Progenitor cell of endocrine pancreas (in vitro differentiated cells): ENCODE measurements at regions not wholly inside any gene's neighbourhood (a gene's known extent, or its start where the extent isn't known, plus 50 kb on each side); places are given as distances from the start of the nearest gene placed in this dataset.

ENCODE experiments used
- DNase-seq: peaks from one replicate; pipeline ENCODE4 v3.0.0; 2021; ENCODE audit warnings: low spot score; ENCODE audit not compliant: unreplicated experiment
- H3K27ac Mint-ChIP-seq: 2 replicates; pipeline ENCODE4 v1.8.0; 2021; ENCODE audit warnings: mild to moderate bottlenecking, moderate library complexity, mixed read lengths
- H3K27me3 Mint-ChIP-seq: 2 replicates; pipeline ENCODE4 v1.8.0; 2021; ENCODE audit warnings: mixed read lengths
- H3K36me3 Mint-ChIP-seq: 2 replicates; pipeline ENCODE4 v1.8.0; 2022; ENCODE audit warnings: mixed read lengths; ENCODE audit not compliant: insufficient read depth
- H3K4me1 Mint-ChIP-seq: 2 replicates; pipeline ENCODE4 v1.8.0; 2021; ENCODE audit warnings: low read depth, mixed read lengths
- H3K4me3 Mint-ChIP-seq: 2 replicates; pipeline ENCODE4 v1.8.0; 2021; ENCODE audit warnings: low read depth, mild to moderate bottlenecking, moderate library complexity, mixed read lengths
- H3K9me3 Mint-ChIP-seq: 2 replicates; pipeline ENCODE4 v1.8.0; 2021; ENCODE audit warnings: low read depth, mixed read lengths
- TF ChIP-seq, protein P1 (sequence below): fragments of 200-600 bp; sonication (generic); IDR thresholded peaks from one replicate; pipeline ENCODE4 v1.5.0; 2021; ENCODE audit warnings: antibody characterized with exemption, mild to moderate bottlenecking; ENCODE audit not compliant: unreplicated experiment

DNA sequence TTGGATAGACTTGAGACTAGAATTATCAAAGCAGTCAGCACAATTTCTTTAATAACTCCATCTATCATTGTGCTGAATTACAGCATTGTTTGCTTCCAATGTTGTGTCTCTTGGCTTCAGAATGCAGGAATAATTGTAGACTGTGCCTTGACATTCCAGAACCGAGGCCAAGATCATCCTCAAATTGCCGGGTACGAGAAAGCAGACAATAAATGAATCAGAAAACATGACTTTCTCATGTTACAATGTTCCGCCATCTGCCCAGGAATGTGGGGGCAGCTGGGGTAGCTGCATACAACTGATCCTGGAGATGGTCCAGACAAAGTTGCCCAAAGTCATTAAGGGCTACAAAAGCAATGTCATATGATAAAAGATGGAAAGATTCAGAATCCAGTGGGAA, 206.2 kb upstream of the SGCD start:
- Mint-ChIP-seq H3K27me3 (no peaks in the 10 kb centered on the region), H3K27ac (no peak overlapping the region), H3K4me3 (no peak overlapping the region), H3K36me3 (no peaks in the 10 kb centered on the region), H3K9me3 (no peaks in the 10 kb centered on the region), H3K4me1 (no peaks in the 10 kb centered on the region)
- TF ChIP-seq, protein P1, sequence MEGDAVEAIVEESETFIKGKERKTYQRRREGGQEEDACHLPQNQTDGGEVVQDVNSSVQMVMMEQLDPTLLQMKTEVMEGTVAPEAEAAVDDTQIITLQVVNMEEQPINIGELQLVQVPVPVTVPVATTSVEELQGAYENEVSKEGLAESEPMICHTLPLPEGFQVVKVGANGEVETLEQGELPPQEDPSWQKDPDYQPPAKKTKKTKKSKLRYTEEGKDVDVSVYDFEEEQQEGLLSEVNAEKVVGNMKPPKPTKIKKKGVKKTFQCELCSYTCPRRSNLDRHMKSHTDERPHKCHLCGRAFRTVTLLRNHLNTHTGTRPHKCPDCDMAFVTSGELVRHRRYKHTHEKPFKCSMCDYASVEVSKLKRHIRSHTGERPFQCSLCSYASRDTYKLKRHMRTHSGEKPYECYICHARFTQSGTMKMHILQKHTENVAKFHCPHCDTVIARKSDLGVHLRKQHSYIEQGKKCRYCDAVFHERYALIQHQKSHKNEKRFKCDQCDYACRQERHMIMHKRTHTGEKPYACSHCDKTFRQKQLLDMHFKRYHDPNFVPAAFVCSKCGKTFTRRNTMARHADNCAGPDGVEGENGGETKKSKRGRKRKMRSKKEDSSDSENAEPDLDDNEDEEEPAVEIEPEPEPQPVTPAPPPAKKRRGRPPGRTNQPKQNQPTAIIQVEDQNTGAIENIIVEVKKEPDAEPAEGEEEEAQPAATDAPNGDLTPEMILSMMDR, result no peak
- no peak for DNase-seq

DNA sequence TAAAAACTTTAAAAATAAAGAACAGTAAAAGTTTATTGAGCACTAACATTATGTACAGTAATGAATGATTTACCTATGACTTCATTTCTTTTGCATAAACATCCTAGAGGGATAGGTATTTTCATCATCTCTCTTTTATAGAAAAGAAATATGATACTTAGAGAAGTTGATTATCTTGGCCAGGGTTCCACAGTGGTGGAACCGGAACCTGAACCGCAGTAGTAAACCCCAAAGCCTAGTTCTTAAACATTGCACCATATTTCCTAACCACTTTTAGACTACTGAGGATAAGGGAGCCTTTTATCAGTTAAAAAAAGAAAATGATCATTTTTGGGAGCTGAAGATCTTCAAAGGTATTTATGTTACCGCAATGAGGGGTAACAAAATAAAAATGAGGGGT, 205.7 kb upstream of the SGCD start:
- Mint-ChIP-seq H3K9me3 (no peaks in the 10 kb centered on the region), H3K4me1 (no peaks in the 10 kb centered on the region), H3K36me3 (no peaks in the 10 kb centered on the region), H3K4me3 (no peak overlapping the region), H3K27me3 (no peaks in the 10 kb centered on the region), H3K27ac (no peak overlapping the region)
- DNase-seq, result no peak
- TF ChIP-seq, protein P1, result no peak

DNA sequence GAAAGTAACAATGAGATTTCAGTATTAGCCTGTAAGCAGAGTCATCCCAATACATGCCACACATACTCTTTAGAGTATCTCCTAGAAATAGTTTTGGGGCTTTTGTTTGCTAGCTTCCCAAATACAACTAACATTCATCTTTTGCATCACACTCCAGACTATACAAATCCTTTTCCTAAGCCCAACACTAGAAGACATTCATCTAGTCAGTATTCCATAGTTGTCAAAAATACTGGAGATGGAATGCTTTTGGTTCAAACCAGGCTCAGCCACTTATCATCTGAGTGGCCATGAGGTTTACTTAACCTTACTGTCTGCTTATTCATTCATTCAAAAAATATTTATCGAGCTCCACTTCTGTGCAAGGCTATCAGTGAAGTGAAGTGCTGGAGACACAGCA, 205.1 kb upstream of the SGCD start:
- TF ChIP-seq, protein P1, result no peak
- H3K4me3 Mint-ChIP-seq, result no peak overlapping the region
- no peak overlapping the region for H3K27ac Mint-ChIP-seq

DNA sequence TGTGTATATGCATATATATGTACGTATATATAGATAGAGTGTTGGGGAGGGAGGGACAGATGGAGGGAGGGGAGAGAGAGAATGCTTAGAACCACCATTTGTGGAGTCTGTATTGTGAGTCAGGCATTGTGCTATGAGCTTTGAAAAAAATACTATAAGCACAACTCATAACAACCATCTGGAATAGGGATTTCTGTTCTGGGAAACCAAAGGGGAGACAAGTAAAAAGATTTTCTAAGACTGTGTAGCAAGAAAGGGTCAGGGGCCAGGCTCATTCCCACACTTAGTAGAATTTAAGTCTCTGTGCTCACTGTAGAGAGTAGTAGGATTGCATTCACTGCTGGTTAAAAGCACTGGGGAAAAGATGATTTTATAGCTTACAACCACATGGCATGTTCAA, 202.3 kb upstream of the SGCD start:
- DNase-seq, result no peak
- Mint-ChIP-seq H3K4me1 (no peaks in the 10 kb centered on the region), H3K4me3 (no peak overlapping the region), H3K9me3 (no peaks in the 10 kb centered on the region), H3K27me3 (no peaks in the 10 kb centered on the region), H3K27ac (no peak overlapping the region), H3K36me3 (no peaks in the 10 kb centered on the region)
- TF ChIP-seq, protein P1, result no peak

More for the DNA sequence above, 205.1 kb upstream of the SGCD start:
- Mint-ChIP-seq H3K27me3 (no peaks in the 10 kb centered on the region), H3K4me1 (no peaks in the 10 kb centered on the region), H3K36me3 (no peaks in the 10 kb centered on the region), H3K9me3 (no peaks in the 10 kb centered on the region)
- DNase-seq, result no peak

DNA sequence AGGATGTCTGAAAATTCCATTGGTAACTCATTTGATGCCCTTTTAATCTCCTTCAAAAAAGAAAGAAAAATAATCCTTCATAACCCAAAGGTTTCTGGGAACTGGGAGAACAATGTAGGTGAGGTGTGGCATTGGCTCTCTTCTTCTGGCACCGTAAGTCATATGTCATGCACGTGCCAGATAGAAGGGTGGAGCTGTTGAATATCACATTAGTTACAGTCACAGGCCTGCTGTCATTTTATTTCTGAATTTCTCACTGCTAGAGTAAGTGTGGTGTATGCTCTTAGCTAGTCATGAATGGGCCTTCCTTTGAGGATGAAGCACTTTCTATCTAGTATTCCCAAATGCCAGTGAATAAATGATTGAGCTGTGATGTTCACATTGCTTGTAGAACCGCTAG, 201.8 kb upstream of the SGCD start:
- DNase-seq, result no peak
- no peaks in the 10 kb centered on the region for H3K4me1 Mint-ChIP-seq
- no peak overlapping the region for H3K4me3 Mint-ChIP-seq
- no peaks in the 10 kb centered on the region for H3K9me3 Mint-ChIP-seq
- TF ChIP-seq, protein P1, result no peak
- H3K36me3 Mint-ChIP-seq, result no peaks in the 10 kb centered on the region
- no peak overlapping the region for H3K27ac Mint-ChIP-seq
- no peaks in the 10 kb centered on the region for H3K27me3 Mint-ChIP-seq
